Aorta (tissue), 5 donors: ENCODE measurements at regions not wholly inside any gene's neighbourhood (a gene's known extent, or its start where the extent isn't known, plus 50 kb on each side); places are given as distances from the start of the nearest gene placed in this dataset.

Experiments used
- ATAC-seq: fragments of 200-7000 bp; cut with Tn5 transposase; one replicate; pipeline ENCODE4 v1.9.1; 2022; ENCODE audit warnings: moderate library complexity; ENCODE audit not compliant: low FRiP score
- DNase-seq, 2 donors: peaks; one replicate each; pipeline ENCODE4 v3.0.0-alpha.2; 2020
- H3K27ac ChIP-seq, 2 donors: one replicate each; pipeline ENCODE4 v1.5.1; 2013; ENCODE audit warnings: low read length in 2 of 2, mild to moderate bottlenecking in 2 of 2, moderate library complexity in 2 of 2, control low read depth in 1 of 2, inconsistent platforms in 1 of 2, low read depth in 1 of 2
- H3K27me3 ChIP-seq, 2 donors: one replicate each; pipeline ENCODE4 v1.6.1; 2013; ENCODE audit warnings: control low read depth in 1 of 2, low read length in 1 of 2, mild to moderate bottlenecking in 1 of 2, moderate library complexity in 1 of 2; ENCODE audit not compliant: insufficient read depth in 2 of 2, control insufficient read depth in 1 of 2
- H3K36me3 ChIP-seq, 2 donors: one replicate each; pipeline ENCODE4 v1.6.1; 2013; ENCODE audit warnings: control low read depth in 1 of 2, low read length in 1 of 2, mild to moderate bottlenecking in 1 of 2; ENCODE audit not compliant: insufficient read depth in 2 of 2, control insufficient read depth in 1 of 2
- H3K4me1 ChIP-seq, 2 donors: one replicate each; pipeline ENCODE4 v1.6.1; 2013; ENCODE audit warnings: low read length in 2 of 2, control low read depth in 1 of 2, mild to moderate bottlenecking in 1 of 2, moderate library complexity in 1 of 2; ENCODE audit not compliant: insufficient read depth in 2 of 2, control insufficient read depth in 1 of 2
- H3K4me3 ChIP-seq, 2 donors: one replicate each; pipeline ENCODE4 v1.5.1; 2013; ENCODE audit warnings: low read length in 2 of 2, control low read depth in 1 of 2, mild to moderate bottlenecking in 1 of 2
- H3K9me3 ChIP-seq: one replicate; pipeline ENCODE4 v1.6.1; 2013; ENCODE audit warnings: mild to moderate bottlenecking, low read length; ENCODE audit not compliant: control insufficient read depth
- WGBS, 2 donors: extraction: QIAGEN DNeasy Blood & Tissue Kit; methylation state at CpG; one replicate each; pipeline ENCODE4 v1.1.7; 2013; 5-methylcytosine and 5-hydroxymethylcytosine counted together
- intact Hi-C, 2 donors: fragments of 100-400 bp; cut with DNase I; formaldehyde crosslinking; loops; one replicate each; pipeline versions ENCODE4 v1.14.2 to v1.15.0; 2022
- donor health status: healthy with polysubstance abuse.
- donor health status: Bipolar disorder and iron deficiency.
- donor health status: DM: no; HTN: no; CAD: no.
- donor health status: DM: no; HTN: no; CAD: no.
- donor health status: DM: yes; HTN: yes; CAD: no.

- H3K4me1 ChIP-seq: no peaks in the 10 kb centered on the region
- ATAC-seq (no peak), DNase-seq (no peak)
- WGBS, 2 donors: 91 to 93% methylated on average over 2 of the region's 2 CpGs
- H3K9me3 ChIP-seq: peaks cover 1% of the 10 kb centered on the region
- no peak overlapping the region for H3K4me3 ChIP-seq
- no peak overlapping the region for H3K27ac ChIP-seq
- intact Hi-C loops: no loop called here
- no peaks in the 10 kb centered on the region for H3K36me3 ChIP-seq
- H3K27me3 ChIP-seq: no peaks in the 10 kb centered on the region
Measured at GRCh38 chr12:18898470-18898869, 160.6 kb downstream of the CAPZA3 start.

- 93 to 96% methylated on average over 3 of the region's 3 CpGs for WGBS, 2 donors
- Histone ChIP-seq H3K9me3 (peaks cover 1% of the 10 kb centered on the region), H3K27me3 (no peaks in the 10 kb centered on the region), H3K36me3 (no peaks in the 10 kb centered on the region), H3K4me1 (no peaks in the 10 kb centered on the region), H3K27ac (no peak overlapping the region), H3K4me3 (no peak overlapping the region)
- intact Hi-C loops: no loop called here
- DNase-seq (no peak), ATAC-seq (no peak)
Measured at GRCh38 chr12:18899162-18899561, 161.2 kb downstream of the CAPZA3 start.

GRCh38 chr12:18899678-18900317 is 161.9 kb downstream of the CAPZA3 start:
- no peak overlapping the region for H3K4me3 ChIP-seq
- 84 to 86% methylated on average over 8 of the region's 8 CpGs for WGBS, 2 donors
- intact Hi-C loops: no loop called here
- no peaks in the 10 kb centered on the region for H3K4me1 ChIP-seq
- no peaks in the 10 kb centered on the region for H3K36me3 ChIP-seq
- ATAC-seq (no peak), DNase-seq (no peak)
- no peaks in the 10 kb centered on the region for H3K27me3 ChIP-seq
- H3K27ac ChIP-seq: no peak overlapping the region
- peaks cover 1% of the 10 kb centered on the region for H3K9me3 ChIP-seq

GRCh38 chr12:18905134-18905533 is 167.2 kb downstream of the CAPZA3 start:
- intact Hi-C loops: no loop called here
- WGBS, 2 donors: 65 to 71% methylated on average over 2 of the region's 2 CpGs
- no peak for DNase-seq
- peaks cover 3% of the 10 kb centered on the region for H3K9me3 ChIP-seq
- no peaks in the 10 kb centered on the region for H3K36me3 ChIP-seq
- H3K4me1 ChIP-seq: no peaks in the 10 kb centered on the region
- H3K27ac ChIP-seq: no peak overlapping the region
- H3K4me3 ChIP-seq: no peak overlapping the region
- no peak for ATAC-seq
- no peaks in the 10 kb centered on the region for H3K27me3 ChIP-seq

- Histone ChIP-seq H3K27me3 (no peaks in the 10 kb centered on the region), H3K4me1 (no peaks in the 10 kb centered on the region), H3K9me3 (peaks cover 3% of the 10 kb centered on the region), H3K36me3 (no peaks in the 10 kb centered on the region), H3K4me3 (no peak overlapping the region), H3K27ac (no peak overlapping the region)
- intact Hi-C loops: no loop called here
- 93 to 97% methylated on average over 1 of the region's 1 CpG for WGBS, 2 donors
- ATAC-seq (peak; percentile 26), DNase-seq (no peak)
Measured at GRCh38 chr12:18906395-18906794, 168.5 kb downstream of the CAPZA3 start.

- H3K4me3 ChIP-seq: no peak overlapping the region
- intact Hi-C loops: no loop called here
- H3K4me1 ChIP-seq: no peaks in the 10 kb centered on the region
- peaks cover 3% of the 10 kb centered on the region for H3K9me3 ChIP-seq
- peak; percentile 62 for ATAC-seq
- no peaks in the 10 kb centered on the region for H3K36me3 ChIP-seq
- H3K27me3 ChIP-seq: no peaks in the 10 kb centered on the region
- WGBS, 2 donors: 65 to 81% methylated on average over 5 of the region's 5 CpGs
- no peak for DNase-seq
- no peak overlapping the region for H3K27ac ChIP-seq
Measured at GRCh38 chr12:18907127-18907526, 169.2 kb downstream of the CAPZA3 start.

- Histone ChIP-seq H3K27me3 (no peaks in the 10 kb centered on the region), H3K9me3 (peaks cover 2% of the 10 kb centered on the region), H3K27ac (no peak overlapping the region), H3K36me3 (no peaks in the 10 kb centered on the region), H3K4me1 (no peaks in the 10 kb centered on the region), H3K4me3 (no peak overlapping the region)
- DNase-seq: no peak
- ATAC-seq: peak; percentile 81
- WGBS, 2 donors: 78 to 81% methylated on average over 7 of the region's 7 CpGs
- intact Hi-C loops: no loop called here
Measured at GRCh38 chr12:18907728-18908127, 169.8 kb downstream of the CAPZA3 start.

- WGBS, 2 donors: 70 to 80% methylated on average over 4 of the region's 4 CpGs
- Histone ChIP-seq H3K36me3 (no peaks in the 10 kb centered on the region), H3K27ac (no peak overlapping the region), H3K27me3 (no peaks in the 10 kb centered on the region), H3K4me3 (no peak overlapping the region), H3K9me3 (peaks cover 2% of the 10 kb centered on the region), H3K4me1 (no peaks in the 10 kb centered on the region)
- no peak for DNase-seq
- intact Hi-C loops: no loop called here
- ATAC-seq: peak; percentile 59
Measured at GRCh38 chr12:18908191-18908590, 170.3 kb downstream of the CAPZA3 start.

GRCh38 chr12:18919871-18920511 is 182.1 kb downstream of the CAPZA3 start:
- intact Hi-C loops: no loop called here
- Histone ChIP-seq H3K36me3 (no peaks in the 10 kb centered on the region), H3K4me3 (no peak overlapping the region), H3K27ac (no peak overlapping the region), H3K4me1 (no peaks in the 10 kb centered on the region), H3K9me3 (peaks cover 1% of the 10 kb centered on the region), H3K27me3 (no peaks in the 10 kb centered on the region)
- DNase-seq (no peak), ATAC-seq (no peak)
- 94 to 97% methylated on average over 1 of the region's 1 CpG for WGBS, 2 donors
